ENCODE measurements at regions not wholly inside any gene's neighbourhood (a gene's known extent, or its start where the extent isn't known, plus 50 kb on each side); places are given as distances from the start of the nearest gene placed in this dataset.

- Histone ChIP-seq H3K27me3 (no peaks in the 10 kb centered on the region), H3K27ac (no peak overlapping the region), H3K9me3 (no peaks in the 10 kb centered on the region), H3K4me1 (no peaks in the 10 kb centered on the region), H3K4me3 (no peak overlapping the region), H3K36me3 (no peaks in the 10 kb centered on the region)
- DNase-seq (ENCODE audit: low spot score): no peak
- no peak for TF ChIP-seq CTCF (IDR thresholded peaks at IDR 0.05)
Observed at GRCh38 chr12:98352835-98353234, 162.6 kb upstream of the TMPO start.

GRCh38 chr12:98354520-98355035 is 160.8 kb upstream of the TMPO start:
- no peaks in the 10 kb centered on the region for H3K4me1 ChIP-seq
- DNase-seq (ENCODE audit: low spot score): no peak
- no peak overlapping the region for H3K4me3 ChIP-seq
- no peaks in the 10 kb centered on the region for H3K36me3 ChIP-seq
- H3K9me3 ChIP-seq: no peaks in the 10 kb centered on the region
- no peaks in the 10 kb centered on the region for H3K27me3 ChIP-seq
- TF ChIP-seq CTCF (IDR thresholded peaks at IDR 0.05): no peak
- H3K27ac ChIP-seq: no peak overlapping the region

- no peaks in the 10 kb centered on the region for H3K27me3 ChIP-seq
- no peak overlapping the region for H3K4me3 ChIP-seq
- H3K9me3 ChIP-seq: no peaks in the 10 kb centered on the region
- TF ChIP-seq CTCF (IDR thresholded peaks at IDR 0.05): no peak
- DNase-seq (ENCODE audit: low spot score): no peak
- no peaks in the 10 kb centered on the region for H3K4me1 ChIP-seq
- H3K27ac ChIP-seq: no peak overlapping the region
- H3K36me3 ChIP-seq: no peaks in the 10 kb centered on the region
Observed at GRCh38 chr12:98355322-98355721, 160.1 kb upstream of the TMPO start.

GRCh38 chr12:98355933-98356332 is 159.5 kb upstream of the TMPO start:
- DNase-seq (ENCODE audit: low spot score): no peak
- Histone ChIP-seq H3K4me3 (no peak overlapping the region), H3K36me3 (no peaks in the 10 kb centered on the region), H3K27me3 (no peaks in the 10 kb centered on the region), H3K4me1 (no peaks in the 10 kb centered on the region), H3K9me3 (no peaks in the 10 kb centered on the region), H3K27ac (no peak overlapping the region)
- TF ChIP-seq CTCF (IDR thresholded peaks at IDR 0.05): no peak

GRCh38 chr12:98358144-98358543 is 157.2 kb upstream of the TMPO start:
- Histone ChIP-seq H3K9me3 (no peaks in the 10 kb centered on the region), H3K27me3 (no peaks in the 10 kb centered on the region), H3K27ac (no peak overlapping the region), H3K36me3 (no peaks in the 10 kb centered on the region), H3K4me1 (no peaks in the 10 kb centered on the region), H3K4me3 (no peak overlapping the region)
- DNase-seq (ENCODE audit: low spot score): no peak
- TF ChIP-seq CTCF (IDR thresholded peaks at IDR 0.05): no peak

GRCh38 chr12:98359856-98360255 is 155.5 kb upstream of the TMPO start:
- Histone ChIP-seq H3K4me1 (no peaks in the 10 kb centered on the region), H3K27me3 (no peaks in the 10 kb centered on the region), H3K27ac (no peak overlapping the region), H3K9me3 (no peaks in the 10 kb centered on the region), H3K36me3 (no peaks in the 10 kb centered on the region), H3K4me3 (no peak overlapping the region)
- no peak for TF ChIP-seq CTCF (IDR thresholded peaks at IDR 0.05)
- no peak for DNase-seq (ENCODE audit: low spot score)

Data from right atrium auricular region (tissue), 2 donors.